PC-3 (cell line): ENCODE measurements at regions not wholly inside any gene's neighbourhood (a gene's known extent, or its start where the extent isn't known, plus 50 kb on each side); places are given as distances from the start of the nearest gene placed in this dataset.

Source experiments
- EZH2 ChIP-seq: fragments of 300-600 bp; sonication (generic); IDR thresholded peaks from one replicate; pipeline ENCODE4 v1.6.1; 2017; ENCODE audit warnings: antibody characterized with exemption, mild to moderate bottlenecking, low read length; ENCODE audit not compliant: unreplicated experiment
- EZH2phosphoT487 ChIP-seq: fragments of 300-600 bp; sonication (generic); IDR thresholded peaks from 2 replicates; pipeline ENCODE4 v1.6.1; 2018; ENCODE audit warnings: mild to moderate bottlenecking, antibody characterized with exemption, low read length, borderline replicate concordance
- TF ChIP-seq, protein P1 (sequence below): fragments of 300-600 bp; sonication (generic); conservative IDR thresholded peaks from 2 replicates; pipeline ENCODE4 v1.5.1; 2017; ENCODE audit warnings: antibody characterized with exemption, low read depth, mild to moderate bottlenecking, low read length

DNA sequence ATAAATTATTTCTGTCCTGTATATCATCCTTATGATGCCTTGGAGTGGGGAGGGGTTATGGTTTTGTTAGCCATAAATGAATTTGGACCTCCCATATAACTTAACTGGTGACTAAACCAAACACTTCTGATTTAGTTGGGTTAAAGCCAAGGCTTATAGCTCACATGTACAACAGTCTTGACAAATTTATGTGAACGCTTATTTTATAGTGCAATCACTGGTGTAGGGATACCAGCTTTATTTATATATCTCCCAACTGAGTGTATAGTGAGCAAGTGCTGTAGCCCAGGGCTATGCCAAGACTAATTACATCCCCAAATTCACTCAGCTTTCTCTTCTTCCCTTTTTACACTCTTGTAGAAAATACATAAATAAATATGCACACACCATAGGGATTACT lies 956.2 kb downstream of the SORCS3 start:
- TF ChIP-seq, protein P1, sequence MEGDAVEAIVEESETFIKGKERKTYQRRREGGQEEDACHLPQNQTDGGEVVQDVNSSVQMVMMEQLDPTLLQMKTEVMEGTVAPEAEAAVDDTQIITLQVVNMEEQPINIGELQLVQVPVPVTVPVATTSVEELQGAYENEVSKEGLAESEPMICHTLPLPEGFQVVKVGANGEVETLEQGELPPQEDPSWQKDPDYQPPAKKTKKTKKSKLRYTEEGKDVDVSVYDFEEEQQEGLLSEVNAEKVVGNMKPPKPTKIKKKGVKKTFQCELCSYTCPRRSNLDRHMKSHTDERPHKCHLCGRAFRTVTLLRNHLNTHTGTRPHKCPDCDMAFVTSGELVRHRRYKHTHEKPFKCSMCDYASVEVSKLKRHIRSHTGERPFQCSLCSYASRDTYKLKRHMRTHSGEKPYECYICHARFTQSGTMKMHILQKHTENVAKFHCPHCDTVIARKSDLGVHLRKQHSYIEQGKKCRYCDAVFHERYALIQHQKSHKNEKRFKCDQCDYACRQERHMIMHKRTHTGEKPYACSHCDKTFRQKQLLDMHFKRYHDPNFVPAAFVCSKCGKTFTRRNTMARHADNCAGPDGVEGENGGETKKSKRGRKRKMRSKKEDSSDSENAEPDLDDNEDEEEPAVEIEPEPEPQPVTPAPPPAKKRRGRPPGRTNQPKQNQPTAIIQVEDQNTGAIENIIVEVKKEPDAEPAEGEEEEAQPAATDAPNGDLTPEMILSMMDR = no peak
- TF ChIP-seq EZH2 (no peak), EZH2phosphoT487 (no peak)
